ENCODE measurements at regions not wholly inside any gene's neighbourhood (a gene's known extent, or its start where the extent isn't known, plus 50 kb on each side); places are given as distances from the start of the nearest gene placed in this dataset.

- Histone ChIP-seq H4K91ac (replicated peaks; ENCODE audit: insufficient read length, low read length) (no peak overlapping the region), H3K27me3 (replicated peaks in 1 of 4; ENCODE audit: control insufficient read depth in 3 of 4, extremely low read depth in 1 of 4, insufficient read depth in 3 of 4, low read length in 3 of 4) (peaks cover 0 to 1% (median 0%) of the 10 kb centered on the region in 4 experiments; a peak in 1 of 7 replicates), H3K27ac (ENCODE audit: low read depth, low read length) (no peak overlapping the region), H3K4ac (replicated peaks; ENCODE audit: insufficient read length, low read depth, low read length) (no peak overlapping the region), H3K56ac (replicated peaks; ENCODE audit: insufficient read length, low read depth, low read length) (no peak overlapping the region), H3K23ac (ENCODE audit: insufficient read length) (no peak overlapping the region), H2AK5ac (ENCODE audit: low read depth, low read length) (no peak overlapping the region), H3K14ac (ENCODE audit: insufficient read length) (no peak overlapping the region), H2AFZ (ENCODE audit: low read length) (no peak overlapping the region), H3K9me3 (ENCODE audit: insufficient read depth in 2 of 2, low read depth in 1 of 2, low read length in 1 of 2) (peaks cover 3 to 10% of the 10 kb centered on the region in 2 experiments; a peak in 3 of 4 replicates), H2BK12ac (ENCODE audit: low read depth, low read length) (no peak overlapping the region), H2BK15ac (ENCODE audit: low read length) (no peak overlapping the region), H3K4me1 (replicated peaks in 1 of 4; ENCODE audit: control insufficient read depth in 3 of 4, insufficient read depth in 4 of 4, low read length in 3 of 4) (no peaks in the 10 kb centered on the region; a peak in 1 of 7 replicates), H3K79me2 (ENCODE audit: control insufficient read depth in 1 of 2, insufficient read depth in 2 of 2, low read length in 2 of 2) (no peaks in the 10 kb centered on the region), H2BK120ac (replicated peaks; ENCODE audit: low read depth, low read length) (no peak overlapping the region), H3K23me2 (ENCODE audit: low read depth, low read length) (no peaks in the 10 kb centered on the region), H3K4me2 (ENCODE audit: insufficient read depth in 1 of 2, low read depth in 2 of 2, low read length in 2 of 2) (no peak overlapping the region), H4K20me1 (replicated peaks in 1 of 2; ENCODE audit: control insufficient read depth in 1 of 2, insufficient read depth in 2 of 2, low read length in 2 of 2) (no peaks in the 10 kb centered on the region), H2BK5ac (ENCODE audit: low read depth, low read length) (no peak overlapping the region), H3K9ac (replicated peaks in 1 of 4; ENCODE audit: extremely low read depth in 1 of 4, low read depth in 3 of 4, low read length in 3 of 4) (no peak overlapping the region), H4K5ac (ENCODE audit: insufficient read length, low read depth, low read length) (no peak overlapping the region), H2BK20ac (ENCODE audit: low read length) (no peak overlapping the region), H3K4me3 (ENCODE audit: extremely low read depth in 1 of 4, insufficient read depth in 2 of 4, low read depth in 3 of 4, low read length in 4 of 4) (no peak overlapping the region), H3K36me3 (ENCODE audit: control insufficient read depth in 2 of 4, insufficient read depth in 4 of 4, low read length in 3 of 4) (no peaks in the 10 kb centered on the region), H3K79me1 (ENCODE audit: low read depth, low read length) (no peaks in the 10 kb centered on the region), H3K18ac (ENCODE audit: extremely low read depth, low read length) (no peak overlapping the region), H4K8ac (ENCODE audit: extremely low read depth, insufficient read depth, low read length) (no peak overlapping the region)
- FAIRE-seq: no peak
- ChIA-PET POLR2A (ENCODE audit: partially characterized antibody) (no interaction called here), CTCF (ENCODE audit: partially characterized antibody) (interaction anchor here (0.7 to 3.5 kb wide), 17 partner anchors 9 to 608 kb away, joined by 3 to 19 read pairs (median 4); no protein-coding TSS in a partner anchor)
- 93% methylated on average over 2 of the region's 2 CpGs; no CpG with 5 or more reads in 1 of the 2 experiments for WGBS, 2 experiments (ENCODE audit: extremely low coverage in 1 of 2, insufficient coverage in 1 of 2, insufficient read length in 1 of 2, insufficient replicate concordance in 2 of 2, low coverage in 1 of 2, low lambda C conversion rate in 2 of 2, missing lambda C conversion rate in 1 of 2)
- DNase-seq (ENCODE audit: low read depth in 1 of 2, low spot score in 2 of 2): no peak
- TF ChIP-seq KDM5A (IDR thresholded peaks at IDR 0.05; ENCODE audit: low read length): no peak
- no peak for TF ChIP-seq CHD2 (IDR thresholded peaks at IDR 0.05; ENCODE audit: low read length)
- TF ChIP-seq POLR2A (IDR thresholded peaks at IDR 0.05; ENCODE audit: control extremely low read depth in 1 of 2, low read depth in 2 of 2, low read length in 2 of 2): no peak
- TF ChIP-seq HDAC2 (IDR thresholded peaks at IDR 0.05; ENCODE audit: borderline replicate concordance in 1 of 2, low read depth in 2 of 2, low read length in 2 of 2): no peak
- TF ChIP-seq TEAD4 (IDR thresholded peaks at IDR 0.05; ENCODE audit: low read depth, low read length): no peak
- no peak for TF ChIP-seq SP1 (IDR thresholded peaks at IDR 0.05; ENCODE audit: low read depth, low read length)
- no peak for TF ChIP-seq RAD21 (IDR thresholded peaks at IDR 0.05 in 1 of 2, conservative IDR thresholded peaks at IDR 0.05 in 1 of 2; ENCODE audit: low read depth in 2 of 2, low read length in 2 of 2)
- no peak for TF ChIP-seq NANOG (IDR thresholded peaks at IDR 0.05; ENCODE audit: insufficient read depth, low read depth, low read length, poor library complexity, severe bottlenecking)
- no peak for TF ChIP-seq PHF8 (conservative IDR thresholded peaks at IDR 0.05; ENCODE audit: low read depth, low read length)
- no peak for TF ChIP-seq POU5F1 (IDR thresholded peaks at IDR 0.05; ENCODE audit: low read depth, low read length)
- no peak for TF ChIP-seq EZH2 (IDR thresholded peaks at IDR 0.05; ENCODE audit: low read depth, low read length, severe bottlenecking)
- no peak for TF ChIP-seq TAF7 (optimal IDR thresholded peaks at IDR 0.05; ENCODE audit: borderline replicate concordance, low read depth, low read length)
- no peak for TF ChIP-seq KDM4A (IDR thresholded peaks at IDR 0.05; ENCODE audit: low read depth, low read length, severe bottlenecking)
- TF ChIP-seq KDM1A (IDR thresholded peaks at IDR 0.05; ENCODE audit: borderline replicate concordance, low read length): no peak
Observed at GRCh38 chr5:15993334-15993733, 186.3 kb downstream of the MARCHF11 start.

Measured in H1 (cell line).